ENCODE measurements at regions not wholly inside any gene's neighbourhood (a gene's known extent, or its start where the extent isn't known, plus 50 kb on each side); places are given as distances from the start of the nearest gene placed in this dataset.

GRCh38 chr10:107417446-107417845 lies 252.9 kb upstream of the SORCS1 start:
- Histone ChIP-seq H3K9me1 (ENCODE audit: insufficient read depth, low read length) (no peaks in the 10 kb centered on the region), H3K79me1 (ENCODE audit: low read depth in 1 of 2, low read length in 2 of 2) (no peaks in the 10 kb centered on the region), H4K5ac (ENCODE audit: low read depth, low read length) (no peak overlapping the region), H2BK120ac (ENCODE audit: low read depth, low read length) (no peak overlapping the region), H3K14ac (replicated peaks; ENCODE audit: low read depth, low read length) (no peak overlapping the region), H2BK20ac (ENCODE audit: low read depth, low read length) (no peak overlapping the region), H4K20me1 (ENCODE audit: insufficient read depth, low read length) (no peaks in the 10 kb centered on the region), H2BK5ac (ENCODE audit: low read depth, low read length, poor library complexity, severe bottlenecking) (no peak overlapping the region), H3K27me3 (ENCODE audit: control insufficient read depth, insufficient read depth, low read length) (no peaks in the 10 kb centered on the region), H3K4me3 (ENCODE audit: insufficient read depth, low read depth, low read length) (no peak overlapping the region), H2AK9ac (replicated peaks; ENCODE audit: low read depth, low read length, poor library complexity) (no peak overlapping the region), H3K23ac (ENCODE audit: low read depth, low read length) (no peak overlapping the region), H4K8ac (ENCODE audit: low read depth in 2 of 2, low read length in 2 of 2) (no peak overlapping the region), H2AK5ac (ENCODE audit: low read depth, low read length) (no peak overlapping the region), H2AFZ (replicated peaks; ENCODE audit: low read length, poor library complexity) (no peak overlapping the region), H3K18ac (ENCODE audit: low read depth, low read length) (no peak overlapping the region), H3K9me3 (ENCODE audit: control insufficient read depth, insufficient read depth, low read length) (no peaks in the 10 kb centered on the region), H3K4me2 (ENCODE audit: low read depth, low read length) (no peak overlapping the region), H3K4me1 (ENCODE audit: control insufficient read depth, insufficient read depth, low read length) (no peaks in the 10 kb centered on the region), H3K9ac (ENCODE audit: low read depth, low read length) (no peak overlapping the region), H3K4ac (ENCODE audit: low read depth, low read length) (no peak overlapping the region), H3K56ac (ENCODE audit: extremely low read depth, insufficient read depth, low read length) (no peak overlapping the region), H4K91ac (ENCODE audit: insufficient read depth, low read depth, low read length) (no peak overlapping the region), H3K27ac (ENCODE audit: insufficient read depth, low read length) (no peak overlapping the region), H3K36me3 (ENCODE audit: control insufficient read depth, insufficient read depth, low read length) (no peaks in the 10 kb centered on the region), H2BK15ac (ENCODE audit: low read depth, low read length) (no peak overlapping the region)
- no CpG with 5 or more reads among the region's 2 CpGs for WGBS, 2 experiments (ENCODE audit: extremely low coverage in 2 of 2, insufficient read length in 1 of 2)
- ATAC-seq (ENCODE audit: low read depth) (no peak), DNase-seq (peak; percentile 1)
- BruUV-seq (replicated peaks), result no TSS peak
- ChIA-PET POLR2A (ENCODE audit: unreplicated experiment) (no interaction called here), CTCF (no interaction called here)
- dilution Hi-C loops (cut with HindIII; ENCODE audit: low sequenced_read_pairs, unreplicated experiment), result no loop called here
- intact Hi-C loops (cut with micrococcal nuclease), result no loop called here
- TF ChIP-seq USF2 (IDR thresholded peaks at IDR 0.05; ENCODE audit: low read depth, low read length), result no peak
- no peak for TF ChIP-seq RCOR1 (IDR thresholded peaks at IDR 0.05; ENCODE audit: insufficient replicate concordance, low read length)
- no peak for TF ChIP-seq MAFK (IDR thresholded peaks at IDR 0.05; ENCODE audit: low read depth, low read length)
- TF ChIP-seq POLR2A (IDR thresholded peaks at IDR 0.05; ENCODE audit: low read depth, low read length), result no peak
- TF ChIP-seq FOS (IDR thresholded peaks at IDR 0.05; ENCODE audit: low read depth, low read length), result no peak
- TF ChIP-seq ELK1 (IDR thresholded peaks at IDR 0.05; ENCODE audit: borderline replicate concordance, low read depth, low read length), result no peak
- TF ChIP-seq BHLHE40 (IDR thresholded peaks at IDR 0.05; ENCODE audit: low read depth, low read length), result no peak
- no peak for TF ChIP-seq CTCF (conservative IDR thresholded peaks at IDR 0.05; ENCODE audit: low read depth, low read length)
- TF ChIP-seq CEBPB (IDR thresholded peaks at IDR 0.05; ENCODE audit: low read depth, low read length), result no peak
- no peak for TF ChIP-seq MXI1 (IDR thresholded peaks at IDR 0.05; ENCODE audit: borderline replicate concordance, low read depth, low read length)
- no peak for TF ChIP-seq RFX5 (IDR thresholded peaks at IDR 0.05; ENCODE audit: low read depth, low read length)
- TF ChIP-seq CHD1 (IDR thresholded peaks at IDR 0.05; ENCODE audit: low read depth, low read length), result no peak
- no peak for TF ChIP-seq RAD21 (IDR thresholded peaks at IDR 0.05; ENCODE audit: low read length)
- TF ChIP-seq NFE2L2 (IDR thresholded peaks at IDR 0.05; ENCODE audit: low read depth, low read length), result no peak
- TF ChIP-seq SMC3 (IDR thresholded peaks at IDR 0.05; ENCODE audit: low read depth, low read length), result no peak
- TF ChIP-seq MAZ (IDR thresholded peaks at IDR 0.05; ENCODE audit: borderline replicate concordance, low read depth, low read length), result no peak
- in situ Hi-C loops (cut with MboI; ENCODE audit: low sequenced_read_pairs), result no loop called here

Data from IMR-90 (cell line).